Astrocyte (in vitro differentiated cells and primary cell): ENCODE measurements at regions not wholly inside any gene's neighbourhood (a gene's known extent, or its start where the extent isn't known, plus 50 kb on each side); places are given as distances from the start of the nearest gene placed in this dataset.

Experiments
- DNase-seq: peaks from one replicate; pipeline ENCODE4 v3.0.0-alpha.2; 2010; ENCODE audit warnings: low read depth
- FAIRE-seq: peaks from 2 replicates; lab custom pipeline; 2011; peaks lifted over from hg19 to GRCh38; lab: Jason Lieb, UNC
- H2AFZ ChIP-seq: 2 replicates; pipeline ENCODE4 v1.6.0; 2012; ENCODE audit warnings: low read depth, low read length, inconsistent platforms
- H3K27ac ChIP-seq: 2 replicates; pipeline ENCODE4 v1.5.1; 2011; ENCODE audit warnings: low read depth, low read length, inconsistent platforms
- H3K27me3 ChIP-seq: 2 replicates; pipeline ENCODE4 v1.6.0; 2011; ENCODE audit warnings: low read length, inconsistent platforms; ENCODE audit not compliant: insufficient read depth
- H3K36me3 ChIP-seq: 2 replicates; pipeline ENCODE4 v1.5.1; 2011; ENCODE audit warnings: low read length, inconsistent platforms; ENCODE audit not compliant: insufficient read depth
- H3K4me1 ChIP-seq: 2 replicates; pipeline ENCODE4 v1.5.1; 2011; ENCODE audit warnings: low read length, inconsistent platforms; ENCODE audit not compliant: insufficient read depth
- H3K4me2 ChIP-seq: 2 replicates; pipeline ENCODE4 v1.6.0; 2012; ENCODE audit warnings: low read length, inconsistent platforms
- H3K4me3 ChIP-seq: 2 replicates; pipeline ENCODE4 v1.5.1; 2011; ENCODE audit warnings: low read depth, mild to moderate bottlenecking, low read length, inconsistent platforms; ENCODE audit not compliant: insufficient read depth
- H3K79me2 ChIP-seq: 2 replicates; pipeline ENCODE4 v1.6.0; 2012; ENCODE audit warnings: mild to moderate bottlenecking, low read length, inconsistent platforms; ENCODE audit not compliant: insufficient read depth
- H3K9ac ChIP-seq: 2 replicates; pipeline ENCODE4 v1.6.0; 2012; ENCODE audit warnings: mild to moderate bottlenecking, low read length, inconsistent platforms
- H3K9me3 ChIP-seq: 2 replicates; pipeline ENCODE4 v1.5.1; 2012; ENCODE audit warnings: low read depth, mild to moderate bottlenecking, low read length, inconsistent platforms; ENCODE audit not compliant: insufficient read depth
- H4K20me1 ChIP-seq: 2 replicates; pipeline ENCODE4 v1.6.0; 2012; ENCODE audit warnings: low read length, inconsistent platforms; ENCODE audit not compliant: insufficient read depth
- H3K27ac Mint-ChIP-seq: one replicate; pipeline ENCODE4 v1.8.0; 2021; ENCODE audit warnings: mild to moderate bottlenecking, mixed read lengths; ENCODE audit not compliant: unreplicated experiment
- H3K27me3 Mint-ChIP-seq: one replicate; pipeline ENCODE4 v1.8.0; 2021; ENCODE audit warnings: low read depth, mixed read lengths; ENCODE audit not compliant: unreplicated experiment
- H3K36me3 Mint-ChIP-seq: one replicate; pipeline ENCODE4 v1.8.0; 2021; ENCODE audit warnings: low read depth, mixed read lengths; ENCODE audit not compliant: unreplicated experiment
- H3K4me1 Mint-ChIP-seq: one replicate; pipeline ENCODE4 v1.8.0; 2021; ENCODE audit warnings: low read depth, mixed read lengths; ENCODE audit not compliant: unreplicated experiment
- H3K4me3 Mint-ChIP-seq: one replicate; pipeline ENCODE4 v1.8.0; 2021; ENCODE audit warnings: mild to moderate bottlenecking, moderate library complexity, mixed read lengths; ENCODE audit not compliant: unreplicated experiment
- H3K9me3 Mint-ChIP-seq: one replicate; pipeline ENCODE4 v1.8.0; 2021; ENCODE audit warnings: mild to moderate bottlenecking, mixed read lengths; ENCODE audit not compliant: unreplicated experiment
- CTCF ChIP-seq: IDR thresholded peaks from 2 replicates; pipeline ENCODE4 v1.5.1; 2011; ENCODE audit warnings: low read depth, mild to moderate bottlenecking, inconsistent platforms, low read length, moderate library complexity; ENCODE audit not compliant: insufficient read depth
- EZH2 ChIP-seq: IDR thresholded peaks from 2 replicates; pipeline ENCODE4 v1.6.1; 2012; ENCODE audit warnings: mild to moderate bottlenecking, low read length, inconsistent platforms; ENCODE audit not compliant: insufficient read depth

- Histone ChIP-seq H3K4me3 (no peak overlapping the region), H3K27me3 (no peaks in the 10 kb centered on the region), H3K4me2 (no peak overlapping the region), H2AFZ (no peak overlapping the region), H3K27ac (no peak overlapping the region), H3K4me1 (no peaks in the 10 kb centered on the region), H3K36me3 (no peaks in the 10 kb centered on the region), H3K9me3 (no peaks in the 10 kb centered on the region), H3K79me2 (no peaks in the 10 kb centered on the region), H4K20me1 (no peaks in the 10 kb centered on the region), H3K9ac (no peak overlapping the region)
- no peak for FAIRE-seq
- DNase-seq = no peak
- Mint-ChIP-seq H3K9me3 (peaks cover 9% of the 10 kb centered on the region), H3K4me3 (no peak overlapping the region), H3K36me3 (no peaks in the 10 kb centered on the region), H3K27me3 (peaks cover 13% of the 10 kb centered on the region), H3K4me1 (no peaks in the 10 kb centered on the region), H3K27ac (no peak overlapping the region)
- no peak for TF ChIP-seq EZH2
- no peak for TF ChIP-seq CTCF
Measured at GRCh38 chrX:39293203-39293602, 491.9 kb downstream of the MID1IP1 start.

GRCh38 chrX:39296472-39296871 lies 495.2 kb downstream of the MID1IP1 start:
- H3K36me3 Mint-ChIP-seq = no peaks in the 10 kb centered on the region
- DNase-seq (no peak), FAIRE-seq (no peak)
- H3K27ac Mint-ChIP-seq = no peak overlapping the region
- Histone ChIP-seq H3K4me2 (no peak overlapping the region), H3K79me2 (no peaks in the 10 kb centered on the region), H3K9ac (no peak overlapping the region), H3K36me3 (no peaks in the 10 kb centered on the region), H4K20me1 (no peaks in the 10 kb centered on the region), H3K4me3 (no peak overlapping the region), H3K27me3 (no peaks in the 10 kb centered on the region), H3K9me3 (no peaks in the 10 kb centered on the region), H2AFZ (no peak overlapping the region), H3K27ac (no peak overlapping the region), H3K4me1 (no peaks in the 10 kb centered on the region)
- H3K9me3 Mint-ChIP-seq = peaks cover 5% of the 10 kb centered on the region
- no peaks in the 10 kb centered on the region for H3K4me1 Mint-ChIP-seq
- TF ChIP-seq EZH2 = no peak
- TF ChIP-seq CTCF = no peak
- peaks cover 13% of the 10 kb centered on the region for H3K27me3 Mint-ChIP-seq
- H3K4me3 Mint-ChIP-seq = no peak overlapping the region

GRCh38 chrX:39298821-39299220 lies 497.6 kb downstream of the MID1IP1 start:
- DNase-seq (no peak), FAIRE-seq (peak; percentile 90)
- no peak overlapping the region for H3K4me2 ChIP-seq
- H4K20me1 ChIP-seq = no peaks in the 10 kb centered on the region
- Mint-ChIP-seq H3K9me3 (peaks cover 7% of the 10 kb centered on the region), H3K36me3 (no peaks in the 10 kb centered on the region), H3K27ac (no peak overlapping the region), H3K27me3 (peaks cover 13% of the 10 kb centered on the region), H3K4me3 (no peak overlapping the region), H3K4me1 (no peaks in the 10 kb centered on the region)
- H3K4me1 ChIP-seq = no peaks in the 10 kb centered on the region
- H3K9ac ChIP-seq = no peak overlapping the region
- no peaks in the 10 kb centered on the region for H3K36me3 ChIP-seq
- no peaks in the 10 kb centered on the region for H3K79me2 ChIP-seq
- H3K4me3 ChIP-seq = no peak overlapping the region
- no peaks in the 10 kb centered on the region for H3K27me3 ChIP-seq
- H3K9me3 ChIP-seq = no peaks in the 10 kb centered on the region
- TF ChIP-seq EZH2 (no peak), CTCF (no peak)
- no peak overlapping the region for H3K27ac ChIP-seq
- H2AFZ ChIP-seq = no peak overlapping the region
